Calu3 (cell line): ENCODE measurements at regions not wholly inside any gene's neighbourhood (a gene's known extent, or its start where the extent isn't known, plus 50 kb on each side); places are given as distances from the start of the nearest gene placed in this dataset.
"Not testable (repeated sequence)": the region's sequence is repeated elsewhere in the genome, so short reads cannot be mapped to it uniquely, and the experiment has no call there.

Experiments
- BruUV-seq: library from RNA; stranded (reverse); fragments of 400-500 nt; replicated peaks from 2 replicates; lab custom pipeline; 2021; lab: Mats Ljungman, UMichigan
- CTCF ChIA-PET: fragments of 300-600 bp; sonication (Branson Sonifier 250); formaldehyde crosslinking; loops from one replicate; lab custom pipeline; 2022; ENCODE audit warnings: antibody characterized with exemption; lab: Charles Lee
- DNase-seq: peaks from one replicate; pipeline ENCODE4 v3.0.0; 2022
- H3K27ac Mint-ChIP-seq: one replicate; pipeline ENCODE4 v1.8.0; 2022; ENCODE audit warnings: mixed read lengths; ENCODE audit not compliant: unreplicated experiment
- H3K27me3 Mint-ChIP-seq: one replicate; pipeline ENCODE4 v1.8.0; 2022; ENCODE audit warnings: mixed read lengths; ENCODE audit not compliant: unreplicated experiment
- H3K36me3 Mint-ChIP-seq: one replicate; pipeline ENCODE4 v1.8.0; 2022; ENCODE audit warnings: mild to moderate bottlenecking, moderate library complexity, mixed read lengths; ENCODE audit not compliant: insufficient read depth, unreplicated experiment
- H3K4me1 Mint-ChIP-seq: one replicate; pipeline ENCODE4 v1.8.0; 2022; ENCODE audit warnings: mild to moderate bottlenecking, low read depth, mixed read lengths; ENCODE audit not compliant: unreplicated experiment
- H3K4me3 Mint-ChIP-seq: one replicate; pipeline ENCODE4 v1.8.0; 2022; ENCODE audit warnings: mild to moderate bottlenecking, low read depth, moderate library complexity, mixed read lengths; ENCODE audit not compliant: unreplicated experiment
- H3K9me3 Mint-ChIP-seq: one replicate; pipeline ENCODE4 v1.8.0; 2022; ENCODE audit warnings: low read depth, mixed read lengths; ENCODE audit not compliant: unreplicated experiment
- CTCF ChIP-seq: fragments of 200-600 bp; IDR thresholded peaks from one replicate; pipeline ENCODE4 v1.8.0; 2022; ENCODE audit warnings: antibody characterized with exemption; ENCODE audit not compliant: unreplicated experiment
- intact Hi-C: fragments of 100-400 bp; cut with micrococcal nuclease; formaldehyde crosslinking; loops from one replicate; pipeline ENCODE4 v1.10.0; 2022; ENCODE audit not compliant: unreplicated experiment

- Mint-ChIP-seq H3K9me3 (no peaks in the 10 kb centered on the region), H3K27ac (no peak overlapping the region), H3K4me3 (no peak overlapping the region), H3K27me3 (no peaks in the 10 kb centered on the region), H3K4me1 (no peaks in the 10 kb centered on the region), H3K36me3 (no peaks in the 10 kb centered on the region)
- intact Hi-C loops: no loop called here
- no peak for TF ChIP-seq CTCF
- CTCF ChIA-PET: no interaction called here
- BruUV-seq: no TSS peak
- no peak for DNase-seq
Measured at GRCh38 chr6:112522587-112522986, 175.5 kb downstream of the RFPL4B start.

- CTCF ChIA-PET: no interaction called here
- H3K36me3 Mint-ChIP-seq: no peaks in the 10 kb centered on the region
- no TSS peak for BruUV-seq
- no peak overlapping the region for H3K27ac Mint-ChIP-seq
- no peak overlapping the region for H3K4me3 Mint-ChIP-seq
- intact Hi-C loops: no loop called here
- H3K9me3 Mint-ChIP-seq: no peaks in the 10 kb centered on the region
- no peak for DNase-seq
- no peaks in the 10 kb centered on the region for H3K27me3 Mint-ChIP-seq
- no peak for TF ChIP-seq CTCF
- no peaks in the 10 kb centered on the region for H3K4me1 Mint-ChIP-seq
Measured at GRCh38 chr6:112524071-112524470, 176.9 kb downstream of the RFPL4B start.

- BruUV-seq: no TSS peak
- intact Hi-C loops: no loop called here
- H3K27me3 Mint-ChIP-seq: no peaks in the 10 kb centered on the region
Measured at GRCh38 chr6:112525749-112526148, 178.6 kb downstream of the RFPL4B start.

GRCh38 chr6:112526594-112526993 is 179.5 kb downstream of the RFPL4B start:
- no peak overlapping the region for H3K27ac Mint-ChIP-seq
- H3K9me3 Mint-ChIP-seq: peaks cover 2% of the 10 kb centered on the region
- no peaks in the 10 kb centered on the region for H3K27me3 Mint-ChIP-seq
- CTCF ChIA-PET: no interaction called here
- no peak overlapping the region for H3K4me3 Mint-ChIP-seq
- H3K36me3 Mint-ChIP-seq: no peaks in the 10 kb centered on the region
- no peak for DNase-seq
- BruUV-seq: no TSS peak
- no peak for TF ChIP-seq CTCF
- no peaks in the 10 kb centered on the region for H3K4me1 Mint-ChIP-seq
- intact Hi-C loops: no loop called here

More at GRCh38 chr6:112525749-112526148, 178.6 kb downstream of the RFPL4B start:
- H3K4me1 Mint-ChIP-seq: no peaks in the 10 kb centered on the region
- no peak overlapping the region for H3K4me3 Mint-ChIP-seq
- no peak for DNase-seq
- no peaks in the 10 kb centered on the region for H3K36me3 Mint-ChIP-seq
- no peak overlapping the region for H3K27ac Mint-ChIP-seq
- H3K9me3 Mint-ChIP-seq: peaks cover 2% of the 10 kb centered on the region
- no peak for TF ChIP-seq CTCF
- CTCF ChIA-PET: no interaction called here

GRCh38 chr6:112528306-112528705 is 181.2 kb downstream of the RFPL4B start:
- BruUV-seq, H3K27ac Mint-ChIP-seq, H3K4me3 Mint-ChIP-seq, H3K4me1 Mint-ChIP-seq, DNase-seq, intact Hi-C loops, H3K9me3 Mint-ChIP-seq, H3K27me3 Mint-ChIP-seq, H3K36me3 Mint-ChIP-seq: not testable (repeated sequence)
- CTCF ChIA-PET: interaction anchor here (0.6 kb wide), 1 partner anchor 104 kb away, joined by 4 read pairs; no protein-coding TSS in a partner anchor
